ENCODE measurements at regions not wholly inside any gene's neighbourhood (a gene's known extent, or its start where the extent isn't known, plus 50 kb on each side); places are given as distances from the start of the nearest gene placed in this dataset.
"Not testable (repeated sequence)": the region's sequence is repeated elsewhere in the genome, so short reads cannot be mapped to it uniquely, and the experiment has no call there.

- no peak for DNase-seq
- Histone ChIP-seq H3K36me3 (no peaks in the 10 kb centered on the region), H3K27ac (no peak overlapping the region), H3K4me1 (peaks cover 0 to 3% (median 0%) of the 10 kb centered on the region in 4 donors), H3K4me3 (no peak overlapping the region), H3K9me3 (no peaks in the 10 kb centered on the region), H3K27me3 (no peaks in the 10 kb centered on the region)
- intact Hi-C loops (cut with DNase I; ENCODE audit: low total_unique reads): no loop called here
- TF ChIP-seq POLR2AphosphoS5 (IDR thresholded peaks at IDR 0.05): no peak
- TF ChIP-seq POLR2A (IDR thresholded peaks at IDR 0.05): no peak
- no peak for TF ChIP-seq CTCF (IDR thresholded peaks at IDR 0.05)
- no peak for TF ChIP-seq EP300 (IDR thresholded peaks at IDR 0.05)
- WGBS, 5 donors: 48 to 64% (median 55%) methylated on average over 3 of the region's 3 CpGs
These were observed 84.8 kb downstream of the RTL3 start for GRCh38 chrX:78574306-78574705.

- Histone ChIP-seq H3K4me1 (peaks cover 0 to 3% (median 0%) of the 10 kb centered on the region in 4 donors), H3K27ac (peak overlapping the region in 1 of 5 donors; percentile 29), H3K4me3 (no peak overlapping the region), H3K36me3 (no peaks in the 10 kb centered on the region), H3K27me3 (no peaks in the 10 kb centered on the region), H3K9me3 (no peaks in the 10 kb centered on the region)
- 24 to 57% (median 43%) methylated on average over 2 of the region's 2 CpGs for WGBS, 5 donors
- intact Hi-C loops (cut with DNase I; ENCODE audit: low total_unique reads): no loop called here
- TF ChIP-seq POLR2A (IDR thresholded peaks at IDR 0.05) (no peak), EP300 (IDR thresholded peaks at IDR 0.05) (no peak), POLR2AphosphoS5 (IDR thresholded peaks at IDR 0.05) (peak in 1 of 3 donors; percentile 17)
- peak in 1 of 2 donors; percentile 20 for DNase-seq
These were observed 85.5 kb downstream of the RTL3 start for GRCh38 chrX:78573630-78574029.

GRCh38 chrX:78571849-78572248, 87.3 kb downstream of the RTL3 start:
- DNase-seq: no peak
- Histone ChIP-seq H3K9me3 (no peaks in the 10 kb centered on the region), H3K27ac (no peak overlapping the region), H3K27me3 (no peaks in the 10 kb centered on the region), H3K4me3 (no peak overlapping the region), H3K36me3 (no peaks in the 10 kb centered on the region), H3K4me1 (peaks cover 0 to 3% (median 0%) of the 10 kb centered on the region in 4 donors)
- 32 to 65% (median 40%) methylated on average over 1 to 2 of the region's 2 CpGs for WGBS, 5 donors
- TF ChIP-seq POLR2AphosphoS5 (IDR thresholded peaks at IDR 0.05) (no peak), CTCF (IDR thresholded peaks at IDR 0.05) (no peak), EP300 (IDR thresholded peaks at IDR 0.05) (no peak), POLR2A (IDR thresholded peaks at IDR 0.05) (no peak)
- intact Hi-C loops (cut with DNase I; ENCODE audit: low total_unique reads): no loop called here

GRCh38 chrX:78555401-78555980, 103.6 kb downstream of the RTL3 start:
- WGBS, 5 donors: 35 to 48% (median 40%) methylated on average over 3 of the region's 3 CpGs
- no peak overlapping the region for H3K4me3 ChIP-seq
- H3K27me3 ChIP-seq: no peaks in the 10 kb centered on the region
- peaks cover 0 to 2% (median 0%) of the 10 kb centered on the region in 4 donors for H3K9me3 ChIP-seq
- H3K4me1 ChIP-seq: no peaks in the 10 kb centered on the region
- no peaks in the 10 kb centered on the region for H3K36me3 ChIP-seq
- TF ChIP-seq CTCF (IDR thresholded peaks at IDR 0.05): peak in 4 of 7 experiments; percentile 15 to 37 (median 32)
- TF ChIP-seq EP300 (IDR thresholded peaks at IDR 0.05): no peak
- intact Hi-C loops (cut with DNase I; ENCODE audit: low total_unique reads): no loop called here
- no peak overlapping the region for H3K27ac ChIP-seq
- peak in 1 of 2 donors; percentile 17 for DNase-seq

GRCh38 chrX:78552628-78553027, 106.5 kb downstream of the RTL3 start:
- H3K4me3 ChIP-seq; intact Hi-C loops (cut with DNase I; ENCODE audit: low total_unique reads); H3K27ac ChIP-seq; H3K36me3 ChIP-seq; DNase-seq; H3K4me1 ChIP-seq; H3K27me3 ChIP-seq; H3K9me3 ChIP-seq: not testable (repeated sequence)
- 67 to 100% (median 83%) methylated on average over 1 of the region's 1 CpG for WGBS, 5 donors
